ENCODE measurements at regions not wholly inside any gene's neighbourhood (a gene's known extent, or its start where the extent isn't known, plus 50 kb on each side); places are given as distances from the start of the nearest gene placed in this dataset.

DNA sequence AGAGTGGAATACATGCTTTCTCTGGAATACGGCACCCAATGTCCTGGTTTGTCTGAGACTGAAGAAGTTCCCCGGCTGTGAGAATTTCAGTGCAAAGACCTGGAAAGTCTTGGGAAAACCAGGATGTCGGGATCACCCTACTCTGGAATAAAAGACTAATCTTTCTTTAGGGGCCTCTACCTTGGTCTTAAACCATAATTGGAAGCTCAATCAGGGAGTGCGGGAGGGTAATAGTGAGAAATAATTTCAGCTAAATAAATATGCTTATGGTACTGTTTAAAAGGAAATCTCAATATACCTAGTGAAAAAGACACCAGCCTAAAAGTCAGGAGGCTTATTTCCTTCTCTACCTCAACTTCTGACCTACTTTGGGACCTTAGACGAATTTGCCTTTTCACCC, 236.1 kb upstream of the GLI3 start:
- TF ChIP-seq POLR2A (IDR thresholded peaks at IDR 0.05): no peak
- TF ChIP-seq, protein P1, sequence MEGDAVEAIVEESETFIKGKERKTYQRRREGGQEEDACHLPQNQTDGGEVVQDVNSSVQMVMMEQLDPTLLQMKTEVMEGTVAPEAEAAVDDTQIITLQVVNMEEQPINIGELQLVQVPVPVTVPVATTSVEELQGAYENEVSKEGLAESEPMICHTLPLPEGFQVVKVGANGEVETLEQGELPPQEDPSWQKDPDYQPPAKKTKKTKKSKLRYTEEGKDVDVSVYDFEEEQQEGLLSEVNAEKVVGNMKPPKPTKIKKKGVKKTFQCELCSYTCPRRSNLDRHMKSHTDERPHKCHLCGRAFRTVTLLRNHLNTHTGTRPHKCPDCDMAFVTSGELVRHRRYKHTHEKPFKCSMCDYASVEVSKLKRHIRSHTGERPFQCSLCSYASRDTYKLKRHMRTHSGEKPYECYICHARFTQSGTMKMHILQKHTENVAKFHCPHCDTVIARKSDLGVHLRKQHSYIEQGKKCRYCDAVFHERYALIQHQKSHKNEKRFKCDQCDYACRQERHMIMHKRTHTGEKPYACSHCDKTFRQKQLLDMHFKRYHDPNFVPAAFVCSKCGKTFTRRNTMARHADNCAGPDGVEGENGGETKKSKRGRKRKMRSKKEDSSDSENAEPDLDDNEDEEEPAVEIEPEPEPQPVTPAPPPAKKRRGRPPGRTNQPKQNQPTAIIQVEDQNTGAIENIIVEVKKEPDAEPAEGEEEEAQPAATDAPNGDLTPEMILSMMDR (IDR thresholded peaks at IDR 0.05): no peak

All from body of pancreas (tissue), 4 donors.